ENCODE measurements at regions not wholly inside any gene's neighbourhood (a gene's known extent, or its start where the extent isn't known, plus 50 kb on each side); places are given as distances from the start of the nearest gene placed in this dataset.

DNA sequence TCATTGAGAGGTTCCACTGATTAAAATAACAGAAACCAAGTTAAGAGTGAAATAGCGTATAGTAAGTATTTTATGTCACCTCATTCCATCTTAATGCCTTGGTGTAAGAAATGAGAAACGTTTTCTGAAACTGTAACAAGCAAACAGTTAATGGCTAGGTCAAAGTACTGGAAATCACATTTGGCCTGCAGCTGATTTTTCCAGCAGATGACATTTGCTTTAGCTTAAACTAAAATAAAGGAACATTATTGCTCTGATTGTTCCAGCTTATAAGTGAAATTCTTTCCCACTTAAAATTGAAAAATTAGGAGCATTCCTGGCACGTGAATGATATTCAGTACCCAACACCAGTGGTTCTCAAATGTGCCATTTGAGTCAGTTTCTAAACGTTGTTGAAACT is 213.6 kb upstream of the DPP6 start:
- DNase-seq (ENCODE audit: low read depth), result no peak
- TF ChIP-seq, protein P1, sequence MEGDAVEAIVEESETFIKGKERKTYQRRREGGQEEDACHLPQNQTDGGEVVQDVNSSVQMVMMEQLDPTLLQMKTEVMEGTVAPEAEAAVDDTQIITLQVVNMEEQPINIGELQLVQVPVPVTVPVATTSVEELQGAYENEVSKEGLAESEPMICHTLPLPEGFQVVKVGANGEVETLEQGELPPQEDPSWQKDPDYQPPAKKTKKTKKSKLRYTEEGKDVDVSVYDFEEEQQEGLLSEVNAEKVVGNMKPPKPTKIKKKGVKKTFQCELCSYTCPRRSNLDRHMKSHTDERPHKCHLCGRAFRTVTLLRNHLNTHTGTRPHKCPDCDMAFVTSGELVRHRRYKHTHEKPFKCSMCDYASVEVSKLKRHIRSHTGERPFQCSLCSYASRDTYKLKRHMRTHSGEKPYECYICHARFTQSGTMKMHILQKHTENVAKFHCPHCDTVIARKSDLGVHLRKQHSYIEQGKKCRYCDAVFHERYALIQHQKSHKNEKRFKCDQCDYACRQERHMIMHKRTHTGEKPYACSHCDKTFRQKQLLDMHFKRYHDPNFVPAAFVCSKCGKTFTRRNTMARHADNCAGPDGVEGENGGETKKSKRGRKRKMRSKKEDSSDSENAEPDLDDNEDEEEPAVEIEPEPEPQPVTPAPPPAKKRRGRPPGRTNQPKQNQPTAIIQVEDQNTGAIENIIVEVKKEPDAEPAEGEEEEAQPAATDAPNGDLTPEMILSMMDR (conservative IDR thresholded peaks at IDR 0.05; ENCODE audit: low read depth, low read length), result no peak
- H3K4me3 ChIP-seq (ENCODE audit: low read depth, low read length), result no peak overlapping the region

DNA sequence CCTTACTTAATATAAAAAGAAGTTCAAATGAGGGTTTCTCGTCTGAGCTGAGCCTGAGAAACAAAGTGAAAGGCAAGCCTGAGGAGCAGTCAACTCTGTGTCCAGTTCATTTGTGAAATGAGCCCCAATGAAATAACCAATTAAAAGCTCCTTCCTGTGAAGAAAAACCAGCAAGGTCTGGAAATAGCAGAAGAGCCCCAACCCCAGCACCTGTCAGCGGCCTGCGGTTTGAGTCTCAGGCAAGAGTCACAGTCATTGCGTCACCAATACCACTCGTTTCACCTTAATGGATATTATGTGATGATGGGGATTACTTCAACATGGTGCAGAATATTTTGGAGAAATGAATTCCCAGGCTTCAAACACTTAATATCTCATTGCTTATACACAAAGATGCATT is 211.3 kb upstream of the DPP6 start:
- no peak overlapping the region for H3K4me3 ChIP-seq (ENCODE audit: low read depth, low read length)
- TF ChIP-seq, protein P1 (conservative IDR thresholded peaks at IDR 0.05; ENCODE audit: low read depth, low read length), result no peak
- DNase-seq (ENCODE audit: low read depth), result no peak

DNA sequence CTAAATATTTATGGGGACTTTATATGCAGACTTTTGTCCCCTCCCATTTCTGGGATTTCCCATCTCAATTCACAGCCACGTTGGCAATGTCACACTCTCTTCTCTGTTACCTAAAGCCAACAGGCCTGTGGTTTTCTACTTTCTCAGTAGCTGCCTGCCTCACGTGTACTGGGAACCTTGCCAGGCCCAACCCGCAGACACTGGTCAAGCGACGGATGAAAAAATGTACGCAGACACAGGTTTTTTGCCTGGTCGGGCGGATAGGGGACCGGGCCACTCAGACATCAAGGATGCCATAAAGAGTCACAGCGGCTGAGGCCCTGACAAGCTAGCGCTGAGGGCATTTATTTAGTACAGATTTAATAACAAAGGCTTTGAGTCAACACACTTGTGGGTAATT is 204.4 kb upstream of the DPP6 start:
- no peak for DNase-seq (ENCODE audit: low read depth)
- TF ChIP-seq, protein P1 (conservative IDR thresholded peaks at IDR 0.05; ENCODE audit: low read depth, low read length), result no peak
- no peak overlapping the region for H3K4me3 ChIP-seq (ENCODE audit: low read depth, low read length)

DNA sequence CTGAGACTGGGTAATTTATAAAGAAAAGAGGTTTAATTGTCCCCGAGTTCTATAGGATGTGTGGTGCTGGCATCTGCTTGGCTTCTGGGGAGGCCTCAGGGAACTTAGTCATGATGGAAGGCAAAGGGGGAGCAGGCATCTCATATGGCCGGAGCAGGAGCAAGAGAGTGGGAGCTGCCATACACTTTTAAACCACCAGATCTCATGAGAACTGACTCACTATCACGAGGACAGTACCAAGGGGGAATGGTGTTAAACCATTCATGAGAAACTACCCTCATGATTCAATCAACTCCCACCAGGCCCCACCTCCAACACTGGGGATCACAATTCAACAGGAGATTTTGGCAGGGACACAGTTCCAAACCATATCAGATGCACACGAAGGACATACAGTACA is 199.9 kb upstream of the DPP6 start:
- H3K4me3 ChIP-seq (ENCODE audit: low read depth, low read length), result no peak overlapping the region
- TF ChIP-seq, protein P1 (conservative IDR thresholded peaks at IDR 0.05; ENCODE audit: low read depth, low read length), result no peak

DNA sequence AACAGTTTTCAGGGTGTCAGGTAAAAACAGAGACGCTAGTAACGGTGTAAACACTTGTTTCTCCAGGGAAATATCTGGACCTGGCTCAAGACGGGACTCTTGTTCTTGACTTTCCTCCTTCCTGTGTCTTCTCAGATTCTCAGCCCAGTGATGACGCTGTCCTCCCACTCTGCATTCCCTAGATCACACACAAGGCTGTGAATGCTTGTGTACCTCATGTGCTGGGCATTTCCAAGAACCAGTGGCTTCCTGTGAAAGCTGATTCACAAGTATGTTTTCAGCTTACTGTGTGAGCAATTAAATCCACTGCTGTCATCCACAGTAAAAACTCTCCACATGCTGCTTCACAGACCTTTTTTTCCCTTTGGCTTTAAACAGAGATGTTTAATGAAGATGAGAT is 193.8 kb upstream of the DPP6 start:
- H3K4me3 ChIP-seq (ENCODE audit: low read depth, low read length), result no peak overlapping the region
- DNase-seq (ENCODE audit: low read depth), result no peak
- TF ChIP-seq, protein P1 (conservative IDR thresholded peaks at IDR 0.05; ENCODE audit: low read depth, low read length), result no peak

More for the DNA sequence above, 199.9 kb upstream of the DPP6 start:
- no peak for DNase-seq (ENCODE audit: low read depth)

DNA sequence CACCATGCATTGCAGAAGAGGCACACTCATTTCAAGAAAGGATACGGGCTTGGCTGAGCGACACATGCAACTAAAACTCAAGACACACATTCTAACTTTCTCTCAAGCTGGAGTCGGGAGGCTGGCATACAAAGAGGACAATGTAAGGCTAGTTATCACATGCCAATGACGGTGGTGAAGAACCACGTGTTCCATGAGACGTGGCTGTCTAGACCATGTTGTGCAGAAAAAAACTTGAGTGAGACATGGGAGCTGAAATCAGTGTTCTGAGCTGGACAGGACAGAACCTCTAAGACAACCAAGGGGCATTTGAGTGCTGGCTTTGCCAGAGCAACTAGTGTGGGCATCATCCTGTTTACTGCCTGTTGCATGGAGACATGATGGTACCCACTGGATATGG is 193.0 kb upstream of the DPP6 start:
- TF ChIP-seq, protein P1 (conservative IDR thresholded peaks at IDR 0.05; ENCODE audit: low read depth, low read length), result no peak
- DNase-seq (ENCODE audit: low read depth), result no peak
- H3K4me3 ChIP-seq (ENCODE audit: low read depth, low read length), result no peak overlapping the region

DNA sequence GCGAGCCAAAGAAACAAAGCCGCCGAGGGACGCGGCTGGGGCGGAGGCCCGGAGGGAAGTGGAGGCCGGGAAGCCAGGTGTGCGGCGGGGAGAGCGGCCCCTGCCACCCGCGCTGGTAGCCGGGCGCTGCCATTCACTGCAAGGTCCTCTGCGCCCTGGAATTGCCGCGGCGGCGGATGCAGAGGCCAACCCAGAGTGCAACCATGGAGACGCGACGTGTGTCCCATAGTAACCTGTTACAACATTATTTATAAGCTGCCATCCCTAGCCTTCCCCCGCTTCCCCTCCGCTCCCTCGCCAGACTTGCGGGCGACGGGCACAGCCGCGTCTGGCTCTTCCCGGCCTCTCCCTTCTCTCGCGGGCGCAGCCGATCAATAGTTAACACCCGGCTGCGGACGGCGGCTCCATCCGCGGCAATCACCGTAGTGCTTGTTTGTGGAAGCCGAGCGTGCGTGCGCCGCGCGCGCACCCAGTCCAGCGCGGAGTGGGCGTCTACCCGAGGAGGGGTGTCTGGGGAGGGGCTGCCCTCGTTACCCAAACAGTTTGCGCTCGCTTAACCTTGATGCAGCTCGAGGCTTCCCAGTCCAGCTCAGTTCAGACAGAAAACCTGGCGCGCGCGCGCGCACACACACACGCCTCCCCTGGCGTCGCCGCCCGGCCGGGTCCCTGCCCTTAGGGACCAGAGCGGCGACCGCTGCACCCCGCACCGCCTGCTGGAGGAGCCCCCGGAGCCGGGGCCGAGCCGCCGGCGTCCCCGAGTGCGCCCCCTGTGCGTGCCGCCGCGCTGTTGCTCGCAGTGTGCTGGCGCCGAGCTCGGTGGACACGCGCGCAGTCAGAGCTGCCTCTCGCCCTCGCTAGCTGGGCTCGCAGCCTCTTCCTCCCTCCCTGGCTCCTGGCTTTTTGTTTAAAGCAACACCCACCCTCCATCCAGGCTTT is 165.4 kb upstream of the DPP6 start:
- no peak for DNase-seq (ENCODE audit: low read depth)
- H3K4me3 ChIP-seq (ENCODE audit: low read depth, low read length), result no peak overlapping the region
- TF ChIP-seq, protein P1 (conservative IDR thresholded peaks at IDR 0.05; ENCODE audit: low read depth, low read length), result no peak
